NCI-H2107 treated with DMSO at 0.1 percent for 48 hours (cell line): ENCODE measurements at regions not wholly inside any gene's neighbourhood (a gene's known extent, or its start where the extent isn't known, plus 50 kb on each side); places are given as distances from the start of the nearest gene placed in this dataset.
"Not testable (repeated sequence)": the region's sequence is repeated elsewhere in the genome, so short reads cannot be mapped to it uniquely, and the experiment has no call there.

Source experiments
- DNase-seq: peaks from one replicate; lab custom pipeline; 2025; ENCODE audit not compliant: unreplicated experiment; lab: John Stamatoyannopoulos, UW

- DNase-seq, result not testable (repeated sequence)
These were observed 428.4 kb upstream of the SULF2 start for GRCh38 chr20:48213635-48214034.

- no peak for DNase-seq
These were observed 427.7 kb upstream of the SULF2 start for GRCh38 chr20:48212806-48213509.

- no peak for DNase-seq
These were observed 426.6 kb upstream of the SULF2 start for GRCh38 chr20:48211847-48212246.

- DNase-seq, result no peak
These were observed 426.0 kb upstream of the SULF2 start for GRCh38 chr20:48211238-48211637.

- DNase-seq, result no peak
These were observed 425.1 kb upstream of the SULF2 start for GRCh38 chr20:48210111-48211027.

- no peak for DNase-seq
These were observed 423.8 kb upstream of the SULF2 start for GRCh38 chr20:48209102-48209501.

GRCh38 chr20:48208176-48208575 lies 422.9 kb upstream of the SULF2 start:
- DNase-seq, result no peak

- DNase-seq, result no peak
These were observed 422.2 kb upstream of the SULF2 start for GRCh38 chr20:48207505-48207904.

- no peak for DNase-seq
These were observed 420.5 kb upstream of the SULF2 start for GRCh38 chr20:48205786-48206185.

GRCh38 chr20:48205281-48205782 lies 420.1 kb upstream of the SULF2 start:
- DNase-seq, result no peak

- DNase-seq, result no peak
These were observed 419.2 kb upstream of the SULF2 start for GRCh38 chr20:48204499-48204898.

- DNase-seq, result no peak
These were observed 418.0 kb upstream of the SULF2 start for GRCh38 chr20:48203252-48203651.

GRCh38 chr20:48202334-48203113 lies 417.2 kb upstream of the SULF2 start:
- DNase-seq, result no peak

- DNase-seq, result no peak
These were observed 416.6 kb upstream of the SULF2 start for GRCh38 chr20:48201885-48202284.

- no peak for DNase-seq
These were observed 415.9 kb upstream of the SULF2 start for GRCh38 chr20:48201188-48201587.

- DNase-seq, result no peak
These were observed 413.7 kb upstream of the SULF2 start for GRCh38 chr20:48198929-48199451.

GRCh38 chr20:48197066-48197465 lies 411.8 kb upstream of the SULF2 start:
- DNase-seq, result no peak

GRCh38 chr20:48196486-48196885 lies 411.2 kb upstream of the SULF2 start:
- no peak for DNase-seq

- no peak for DNase-seq
These were observed 410.7 kb upstream of the SULF2 start for GRCh38 chr20:48196001-48196400.

- DNase-seq, result no peak
These were observed 410.0 kb upstream of the SULF2 start for GRCh38 chr20:48195121-48195870.
